NCI-H774 (cell line): ENCODE measurements at regions not wholly inside any gene's neighbourhood (a gene's known extent, or its start where the extent isn't known, plus 50 kb on each side); places are given as distances from the start of the nearest gene placed in this dataset.
"Not testable (repeated sequence)": the region's sequence is repeated elsewhere in the genome, so short reads cannot be mapped to it uniquely, and the experiment has no call there.

ENCODE experiments used
- DNase-seq: peaks from one replicate; lab custom pipeline; 2025; lab: John Stamatoyannopoulos, UW

DNA sequence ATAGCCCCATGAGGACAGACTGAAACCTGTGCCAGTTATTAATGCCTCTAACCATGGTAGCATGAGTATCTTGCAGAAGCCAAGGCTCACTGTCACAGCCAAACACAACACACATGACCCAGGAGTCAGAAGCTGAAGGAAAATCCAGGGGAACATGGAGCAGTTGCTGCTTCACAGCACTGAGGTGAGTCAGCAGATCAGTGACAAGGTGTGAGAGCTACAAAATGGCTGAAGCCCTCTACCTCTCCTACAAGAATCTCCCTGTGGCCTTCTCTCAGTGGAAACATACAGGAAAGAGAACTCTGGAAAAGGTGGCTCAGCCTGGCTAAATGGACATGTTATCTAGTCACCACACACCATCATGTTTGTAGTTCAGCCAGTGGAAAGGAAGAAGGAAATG, 93.5 kb downstream of the NAB1 start:
- DNase-seq = no peak

- no peak for DNase-seq
These were observed 95.2 kb downstream of the NAB1 start for GRCh38 chr2:190744041-190744440.

- DNase-seq = no peak
These were observed 98.3 kb downstream of the NAB1 start for GRCh38 chr2:190746971-190747761.

- DNase-seq = no peak
These were observed 100.1 kb downstream of the NAB1 start for GRCh38 chr2:190748966-190749365.

DNA sequence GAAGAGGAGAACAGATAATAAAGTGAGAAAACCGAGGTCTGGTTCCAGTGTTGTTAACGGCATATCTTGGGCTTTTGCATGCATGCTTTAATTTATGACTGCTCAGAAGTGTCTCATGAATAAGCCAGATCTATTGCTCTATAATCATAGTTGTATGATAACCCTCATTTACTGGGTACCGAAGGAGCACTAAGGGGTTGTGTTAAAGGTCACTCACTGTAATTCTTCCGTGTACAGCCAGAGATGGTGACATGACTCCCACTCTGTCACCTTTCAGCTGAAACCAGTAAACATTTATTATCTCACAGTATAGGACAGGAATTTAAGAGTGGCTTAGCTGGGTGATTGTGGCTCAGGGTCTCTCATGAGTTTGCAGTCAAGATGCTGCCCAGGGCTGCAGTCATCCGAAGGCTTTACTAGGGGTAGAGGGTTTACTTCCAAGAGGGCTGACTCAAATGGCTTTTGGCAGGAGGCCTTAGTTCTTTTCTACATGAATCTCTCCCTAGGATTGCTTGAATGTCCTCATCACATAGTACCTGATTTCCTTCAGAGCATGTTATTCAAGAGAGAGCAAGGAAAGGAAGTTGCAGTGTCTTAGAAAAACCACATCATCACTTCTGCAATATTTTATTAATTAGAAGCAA, 107.0 kb downstream of the NAB1 start:
- DNase-seq = no peak

DNA sequence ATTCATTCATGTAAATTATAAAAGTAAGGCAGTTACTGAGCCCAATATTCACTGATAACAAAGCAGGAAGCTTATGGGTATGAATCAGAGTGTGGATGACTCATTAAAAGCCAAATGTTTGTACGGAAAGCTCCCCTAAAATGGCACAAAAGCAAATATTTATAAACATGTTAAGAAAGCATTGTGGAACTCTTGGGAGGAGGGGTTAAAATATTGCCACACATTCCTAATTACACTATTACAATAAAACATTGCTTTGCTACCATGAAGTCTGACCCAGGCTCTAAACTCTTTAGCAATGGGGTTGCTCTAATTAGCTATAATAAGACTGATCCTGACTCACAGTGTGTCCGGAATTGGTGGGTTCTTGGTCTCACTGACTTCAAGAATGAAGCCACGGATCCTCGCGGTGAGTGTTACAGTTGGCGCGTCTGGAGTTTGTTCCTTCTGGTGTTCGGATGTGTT, 110.9 kb downstream of the NAB1 start:
- peak; percentile 24 for DNase-seq

GRCh38 chr2:190760353-190761150, 111.7 kb downstream of the NAB1 start:
- not testable (repeated sequence) for DNase-seq

- DNase-seq = not testable (repeated sequence)
These were observed 112.3 kb downstream of the NAB1 start for GRCh38 chr2:190761216-190761615.

DNA sequence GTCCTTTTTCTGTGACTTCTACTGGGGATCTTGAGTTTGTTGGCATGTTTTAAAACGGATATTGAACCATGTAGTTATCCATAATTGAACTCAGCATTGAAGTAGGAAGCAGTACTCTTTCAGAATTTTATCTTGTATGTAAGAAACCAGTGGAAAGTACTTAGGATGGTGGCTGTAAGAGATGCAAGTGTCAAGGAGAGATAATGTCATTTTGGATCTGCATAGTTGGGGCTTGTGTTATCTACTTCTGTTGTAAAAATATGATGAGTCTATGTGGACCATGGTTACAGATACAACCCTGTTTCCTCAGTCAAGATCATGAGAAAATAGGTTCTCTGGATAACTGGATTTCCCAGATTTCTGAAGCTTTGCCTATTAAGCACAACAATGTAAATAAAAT, 113.7 kb downstream of the NAB1 start:
- DNase-seq = no peak

- no peak for DNase-seq
These were observed 114.2 kb downstream of the NAB1 start for GRCh38 chr2:190763100-190763499.

- no peak for DNase-seq
These were observed 115.1 kb downstream of the NAB1 start for GRCh38 chr2:190763901-190764514.

- DNase-seq = no peak
These were observed 115.0 kb upstream of the GLS start for GRCh38 chr2:190765386-190766173.

- no peak for DNase-seq
These were observed 114.4 kb upstream of the GLS start for GRCh38 chr2:190766174-190766572.

DNA sequence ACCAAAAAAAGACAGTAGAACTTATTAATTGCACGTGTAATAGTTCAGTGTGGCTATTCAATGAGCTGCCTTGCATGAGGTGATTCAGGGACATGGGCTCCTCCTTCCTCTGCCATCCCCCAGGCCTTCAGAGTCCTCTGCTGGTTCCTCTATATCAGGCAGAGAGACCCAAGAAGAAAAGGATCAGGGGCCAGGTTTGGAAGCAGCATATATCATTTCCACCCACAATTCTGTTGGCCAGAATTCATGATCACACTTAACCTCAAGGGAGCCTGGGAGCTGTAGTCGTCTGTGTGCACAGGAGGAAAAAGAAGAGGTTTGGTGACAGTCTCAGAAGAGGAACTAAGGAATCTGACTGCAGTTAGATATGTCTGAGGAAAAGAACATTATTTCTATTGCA, 114.0 kb upstream of the GLS start:
- no peak for DNase-seq

DNA sequence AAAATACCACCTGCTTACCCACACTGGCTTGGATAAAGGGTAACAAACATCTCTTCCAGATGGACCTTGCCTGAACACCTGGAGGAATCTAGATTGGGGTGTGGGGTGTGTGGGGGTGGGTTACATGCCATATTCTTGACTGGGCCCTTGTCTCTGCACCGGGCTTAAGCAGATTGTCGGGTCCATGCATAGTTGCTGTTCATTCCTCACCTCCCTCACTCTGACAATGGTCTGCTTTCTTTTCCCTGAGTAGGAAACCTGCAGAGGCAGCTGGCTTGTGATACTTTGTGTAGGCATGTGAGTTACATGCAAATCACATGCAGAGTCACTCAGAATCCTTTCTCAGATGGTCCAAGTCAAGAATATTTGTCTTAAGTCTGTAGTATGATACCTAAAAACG, 112.8 kb upstream of the GLS start:
- no peak for DNase-seq

DNA sequence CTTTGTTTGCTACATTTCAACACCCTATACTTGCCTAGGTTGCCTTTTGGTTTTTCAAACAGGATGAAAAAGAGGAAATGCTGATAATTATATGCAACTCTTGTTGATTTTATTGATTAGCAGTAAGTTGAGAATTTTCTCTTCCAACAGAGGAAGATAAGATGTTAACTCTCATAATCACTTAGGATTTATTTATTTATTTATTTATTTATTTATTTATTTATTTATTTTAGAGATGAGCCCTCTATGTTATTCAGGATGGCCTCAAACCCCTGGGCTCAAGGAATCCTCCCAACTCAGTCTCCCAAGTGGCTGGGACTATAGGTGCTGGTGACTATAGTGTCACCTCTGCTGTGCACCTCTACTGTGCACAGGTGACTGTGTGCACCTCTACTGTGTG, 111.4 kb upstream of the GLS start:
- no peak for DNase-seq

DNA sequence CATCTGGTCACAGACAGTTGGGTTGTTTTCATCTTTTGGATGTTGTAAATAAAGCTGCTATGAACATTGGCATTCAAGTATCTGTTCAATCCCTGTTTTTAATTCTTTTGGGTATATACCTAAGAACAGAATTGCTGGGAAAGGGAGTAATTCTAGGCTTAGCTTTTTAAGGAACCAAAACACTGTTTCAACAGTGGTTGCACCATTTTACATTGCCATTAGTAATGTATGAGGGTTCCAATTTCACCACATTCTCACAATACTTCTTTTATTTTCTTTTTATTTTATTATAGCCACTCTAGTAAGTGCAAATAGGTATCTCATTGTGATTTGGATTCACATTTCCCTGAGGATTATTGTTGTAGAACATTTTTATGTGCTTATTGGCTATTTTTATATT, 108.9 kb upstream of the GLS start:
- no peak for DNase-seq

DNA sequence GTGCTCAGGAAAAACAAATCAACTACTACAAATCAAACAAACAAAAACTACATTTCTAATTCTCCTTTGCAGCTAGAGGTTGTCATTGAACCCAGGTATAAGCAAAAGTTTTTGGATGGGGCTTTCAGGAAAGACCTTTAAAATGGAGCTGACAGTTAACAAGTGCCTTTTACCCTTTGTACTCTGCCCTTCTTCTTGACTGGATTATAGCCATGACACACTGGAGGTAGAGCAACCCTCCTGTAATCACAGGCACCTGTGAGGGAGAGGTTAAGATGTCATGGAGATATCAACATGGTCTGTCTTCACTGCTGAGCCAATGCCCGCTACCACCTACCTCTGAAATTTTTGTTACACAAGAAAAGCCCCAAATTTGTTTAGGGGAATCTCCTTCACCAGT, 100.0 kb upstream of the GLS start:
- DNase-seq = no peak

DNA sequence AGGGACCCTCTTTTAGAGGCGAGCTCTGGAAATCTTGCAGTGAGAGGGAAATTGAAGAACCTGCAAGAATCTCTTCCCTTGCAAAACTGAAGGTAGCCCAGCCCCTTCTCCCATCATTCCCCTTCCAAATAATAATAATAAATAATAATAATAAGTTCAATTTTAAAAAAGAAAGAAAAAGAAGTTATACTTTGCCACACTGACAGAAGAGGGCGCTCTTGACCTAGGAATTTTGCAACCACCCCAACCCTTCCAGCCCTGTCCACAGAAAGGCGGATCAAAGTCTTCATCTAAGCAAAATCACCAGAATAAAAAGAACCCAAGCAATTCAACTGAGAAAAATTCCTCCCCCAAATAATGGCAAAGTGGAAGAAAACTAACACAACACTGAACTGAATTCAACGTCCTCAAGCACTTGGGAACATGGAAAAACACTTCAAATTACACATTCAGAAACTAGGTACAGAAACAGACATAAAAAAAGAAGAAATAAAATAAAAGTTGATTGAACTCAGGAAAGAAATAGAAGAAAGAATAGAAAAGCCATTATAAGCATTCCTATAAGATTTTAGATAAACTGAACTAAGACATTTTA, 98.9 kb upstream of the GLS start:
- DNase-seq = peak; percentile 14

- no peak for DNase-seq
These were observed 98.4 kb upstream of the GLS start for GRCh38 chr2:190782264-190782663.
